Endothelial cell of umbilical vein (primary cell): ENCODE measurements at regions not wholly inside any gene's neighbourhood (a gene's known extent, or its start where the extent isn't known, plus 50 kb on each side); places are given as distances from the start of the nearest gene placed in this dataset.

ENCODE experiments used
- CTCF ChIP-seq, 2 donors: IDR thresholded peaks; 1 replicate in 1 of 2; 2 replicates in 1 of 2; pipeline ENCODE4 v1.5.1; 2011; ENCODE audit warnings: low read length in 2 of 2, mild to moderate bottlenecking in 2 of 2, moderate library complexity in 2 of 2, control low read depth in 1 of 2, inconsistent platforms in 1 of 2, low read depth in 1 of 2; ENCODE audit not compliant: insufficient read depth in 1 of 2; ENCODE audit errors: extremely low read depth in 1 of 2
- EZH2 ChIP-seq: IDR thresholded peaks from 2 replicates; pipeline ENCODE4 v1.6.1; 2012; ENCODE audit warnings: borderline replicate concordance, low read depth, mild to moderate bottlenecking, moderate library complexity, low read length, inconsistent platforms; ENCODE audit not compliant: severe bottlenecking
- GATA2 ChIP-seq: IDR thresholded peaks from 2 replicates; pipeline ENCODE4 v1.7.0; 2011; ENCODE audit warnings: low read depth, mild to moderate bottlenecking, moderate library complexity, mixed read lengths, low read length; ENCODE audit not compliant: insufficient read length, insufficient read depth
- JUN ChIP-seq: IDR thresholded peaks from 2 replicates; pipeline ENCODE4 v1.6.1; 2011; ENCODE audit warnings: borderline replicate concordance, low read depth; ENCODE audit not compliant: insufficient read length, insufficient read depth
- MAX ChIP-seq: IDR thresholded peaks from 2 replicates; pipeline ENCODE4 v1.6.1; 2011; ENCODE audit not compliant: insufficient read depth, insufficient read length
- MYC ChIP-seq: IDR thresholded peaks from one replicate; pipeline ENCODE4 v1.6.1; 2011; ENCODE audit warnings: mild to moderate bottlenecking, low read depth, low read length
- POLR2A ChIP-seq: IDR thresholded peaks from 2 replicates; pipeline ENCODE4 v1.6.1; 2012; ENCODE audit warnings: low read depth, mild to moderate bottlenecking, control low read depth, low read length
- POLR2AphosphoS5 ChIP-seq: IDR thresholded peaks from 2 replicates; pipeline ENCODE4 v1.6.1; 2012; ENCODE audit warnings: low read depth, mild to moderate bottlenecking, control low read depth, low read length, moderate library complexity; ENCODE audit not compliant: insufficient read depth

- TF ChIP-seq CTCF (IDR thresholded peaks at IDR 0.05; ENCODE audit: extremely low read depth in 1 of 2, insufficient read depth in 1 of 2, low read depth in 1 of 2, low read length in 2 of 2) (no peak), EZH2 (no peak), POLR2A (no peak), POLR2AphosphoS5 (no peak), JUN (no peak), MYC (no peak), MAX (no peak), GATA2 (no peak)
Measured at GRCh38 chr1:56057466-56058405, 521.6 kb downstream of the PLPP3 start.
